Gastrocnemius medialis (tissue), 4 donors: ENCODE measurements at regions not wholly inside any gene's neighbourhood (a gene's known extent, or its start where the extent isn't known, plus 50 kb on each side); places are given as distances from the start of the nearest gene placed in this dataset.

Source experiments
- CTCF ChIP-seq, 5 experiments: fragments of 450-650 bp in 3 of 5; fragments of 200-600 bp in 2 of 5; sonication (generic) in 2 of 5; IDR thresholded peaks in 4 of 5; conservative IDR thresholded peaks in 1 of 5; 1 replicate in 4 of 5; 2 replicates in 1 of 5; pipeline ENCODE4 v1.5.1; 2016 to 2019; ENCODE audit warnings: antibody characterized with exemption in 5 of 5, mild to moderate bottlenecking in 3 of 5, moderate library complexity in 3 of 5
- POLR2A ChIP-seq, 2 donors: fragments of 450-650 bp; IDR thresholded peaks; one replicate each; pipeline ENCODE4 v1.6.1; 2017; ENCODE audit warnings: antibody characterized with exemption in 2 of 2, mild to moderate bottlenecking in 2 of 2, moderate library complexity in 2 of 2

GRCh38 chr3:181075098-181075497, 85.6 kb upstream of the DNAJC19 start:
- TF ChIP-seq CTCF (IDR thresholded peaks at IDR 0.05 in 4 of 5, conservative IDR thresholded peaks at IDR 0.05 in 1 of 5) (no peak), POLR2A (IDR thresholded peaks at IDR 0.05) (no peak)
